ENCODE measurements at regions not wholly inside any gene's neighbourhood (a gene's known extent, or its start where the extent isn't known, plus 50 kb on each side); places are given as distances from the start of the nearest gene placed in this dataset.

DNA sequence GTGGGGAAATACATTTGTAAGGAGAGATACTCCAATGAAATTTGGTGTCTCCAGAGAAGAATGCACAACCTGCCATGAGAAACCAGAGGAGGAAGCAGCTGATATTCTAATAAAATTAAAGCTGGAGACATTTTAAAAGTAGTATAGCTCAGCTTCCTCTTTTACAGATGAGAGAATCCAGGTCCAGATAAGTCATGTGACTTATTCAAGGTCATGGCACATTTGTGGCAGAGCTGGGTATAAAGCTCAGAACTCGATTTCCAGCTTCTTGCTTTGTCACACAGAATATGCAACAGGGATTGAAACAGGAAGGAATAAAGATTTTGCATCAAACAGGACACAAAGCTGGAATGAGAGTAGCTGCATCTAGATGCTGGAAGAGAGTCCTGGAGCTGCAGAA is 174.8 kb downstream of the EMP1 start:
- TF ChIP-seq CTCF (conservative IDR thresholded peaks at IDR 0.05; ENCODE audit: low read depth, low read length) (no peak), EZH2 (IDR thresholded peaks at IDR 0.05; ENCODE audit: low read length, unreplicated experiment) (no peak), EZH2phosphoT487 (IDR thresholded peaks at IDR 0.05; ENCODE audit: borderline replicate concordance, low read length) (no peak)
